HG03520 (cell line): ENCODE measurements at regions not wholly inside any gene's neighbourhood (a gene's known extent, or its start where the extent isn't known, plus 50 kb on each side); places are given as distances from the start of the nearest gene placed in this dataset.

Experiments
- ATAC-seq: cut with Tn5 transposase; IDR thresholded peaks from one replicate; pipeline ENCODE4 v1.9.1; 2021; ENCODE audit warnings: mild to moderate bottlenecking, moderate library complexity; ENCODE audit not compliant: unreplicated experiment

DNA sequence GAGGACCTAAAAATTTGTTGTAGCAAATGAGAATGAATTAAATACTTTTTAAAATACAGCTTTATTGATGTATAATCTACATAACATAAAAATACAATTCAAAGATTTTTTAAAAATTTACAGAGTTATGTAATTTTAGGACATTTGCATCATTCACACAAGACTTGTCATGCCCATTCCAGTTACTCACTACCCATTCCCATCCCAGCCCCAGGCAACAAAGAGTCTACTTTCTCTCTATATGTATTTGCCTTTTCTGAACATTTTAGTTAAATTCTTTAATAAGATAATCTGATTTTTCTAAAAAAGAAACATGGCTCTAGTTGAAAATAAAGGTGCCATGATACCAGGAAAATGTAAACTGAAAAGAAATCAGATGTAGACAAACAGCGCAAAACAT lies 354.2 kb downstream of the PMP22 start:
- no peak for ATAC-seq

DNA sequence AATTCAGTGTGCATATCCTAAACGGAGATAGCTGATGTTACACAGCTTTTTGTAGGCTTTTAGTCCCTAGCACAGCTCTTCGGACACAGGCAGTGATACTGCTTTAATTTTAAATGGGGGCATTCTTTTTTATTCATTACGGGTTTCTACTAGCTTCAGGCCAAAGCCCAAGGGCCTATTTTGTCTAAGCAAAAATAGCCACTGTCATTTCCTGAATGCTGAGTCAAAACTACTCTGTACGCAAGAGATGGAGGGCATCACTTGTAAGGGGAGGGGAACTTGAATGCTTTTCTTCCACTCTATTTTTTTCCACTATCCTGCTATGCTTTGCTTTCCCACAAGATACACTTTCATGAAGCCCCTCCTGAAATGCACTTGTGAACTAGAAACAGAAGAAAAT lies 360.7 kb downstream of the PMP22 start:
- no peak for ATAC-seq

GRCh38 chr17:14903854-14904253 lies 361.3 kb downstream of the PMP22 start:
- no peak for ATAC-seq

DNA sequence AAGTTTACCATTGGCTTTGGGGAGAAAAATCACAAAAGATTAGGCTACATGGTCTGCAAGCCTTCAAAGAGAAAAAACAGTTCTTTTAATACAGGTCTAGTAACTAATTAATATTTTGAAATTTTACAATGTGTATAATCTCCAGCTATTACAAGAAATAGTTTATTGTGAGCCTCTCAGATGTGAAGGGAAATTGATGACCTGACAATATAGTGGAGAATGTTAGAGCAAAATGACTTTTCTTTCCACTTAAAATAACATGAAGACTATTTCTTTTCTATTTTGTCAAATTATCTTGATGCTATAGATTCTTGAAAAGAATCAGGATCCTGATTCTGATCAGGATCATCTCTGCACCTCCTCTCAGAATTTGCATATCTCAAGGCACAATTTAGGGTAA lies 362.3 kb downstream of the PMP22 start:
- no peak for ATAC-seq

- no peak for ATAC-seq
These were observed 362.8 kb downstream of the PMP22 start for GRCh38 chr17:14902297-14902696.

GRCh38 chr17:14901376-14901775 lies 363.8 kb downstream of the PMP22 start:
- no peak for ATAC-seq

DNA sequence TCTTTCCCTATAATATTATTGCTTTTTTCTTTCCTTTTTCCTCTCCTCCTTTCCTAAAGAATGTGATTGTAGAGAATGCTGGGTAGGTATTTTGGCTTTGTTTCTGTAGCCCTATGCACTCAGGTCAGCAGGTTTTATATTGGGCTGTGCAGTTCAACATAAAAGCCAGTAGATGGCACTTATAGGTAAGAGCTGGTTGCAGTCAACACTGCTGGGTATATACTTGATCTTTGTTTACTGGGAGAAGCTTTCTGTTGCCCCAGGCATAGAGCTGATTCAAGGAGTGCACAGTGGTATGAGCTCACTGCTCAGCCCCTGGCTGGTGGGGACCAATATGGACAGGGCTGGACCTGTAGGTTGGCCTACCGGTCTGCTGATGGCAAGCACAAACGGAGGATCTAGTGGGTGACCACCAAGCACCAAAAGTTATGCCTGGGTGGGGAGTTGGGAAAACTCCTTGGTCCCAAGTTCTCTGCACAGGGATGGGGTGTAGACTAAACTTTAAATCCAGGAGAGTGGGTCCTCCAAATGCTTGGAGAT lies 378.9 kb downstream of the PMP22 start:
- no peak for ATAC-seq

- no peak for ATAC-seq
These were observed 383.0 kb downstream of the PMP22 start for GRCh38 chr17:14882131-14882530.

DNA sequence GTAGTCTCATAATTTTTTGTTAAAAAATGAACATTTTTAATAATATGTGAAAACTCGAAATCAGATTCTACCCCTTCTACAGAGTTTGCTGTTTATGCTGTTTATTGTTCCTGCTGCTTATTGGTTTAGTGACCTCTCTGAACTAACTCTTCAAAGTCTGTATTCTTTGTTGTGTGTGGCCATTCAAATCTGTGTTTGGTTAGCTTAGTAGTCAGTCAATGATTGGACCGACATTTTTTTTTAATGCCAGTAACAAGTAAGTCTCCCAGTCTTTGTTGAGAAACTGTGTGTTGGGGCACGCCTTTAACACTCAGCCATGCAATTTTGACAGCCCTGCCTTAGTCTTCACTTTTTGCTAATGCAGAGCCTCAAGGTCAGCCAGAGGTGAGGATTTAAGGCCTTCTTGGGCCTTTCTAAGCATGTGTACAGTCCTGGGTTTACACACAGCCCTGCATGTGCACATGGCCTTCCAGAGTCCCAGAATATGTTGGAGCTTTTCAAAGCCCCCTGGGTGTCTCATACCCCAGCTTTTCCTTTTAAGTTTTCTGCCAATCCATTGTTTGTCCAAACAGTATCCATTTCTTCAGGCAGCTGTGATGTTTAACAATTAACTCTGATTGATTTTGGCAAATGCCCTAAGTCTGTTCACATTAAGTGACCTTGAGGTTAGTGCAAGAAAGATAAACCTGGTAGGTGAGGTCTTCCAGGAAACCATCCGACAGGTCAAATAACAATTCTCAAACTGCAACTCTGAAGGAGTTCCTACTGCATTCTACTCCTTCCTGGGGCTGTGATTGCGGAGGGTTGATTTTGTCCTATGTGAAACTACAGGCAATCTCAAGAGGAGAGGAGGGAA lies 389.3 kb downstream of the PMP22 start:
- no peak for ATAC-seq

- ATAC-seq, result no peak
These were observed 391.1 kb downstream of the PMP22 start for GRCh38 chr17:14873996-14874395.

DNA sequence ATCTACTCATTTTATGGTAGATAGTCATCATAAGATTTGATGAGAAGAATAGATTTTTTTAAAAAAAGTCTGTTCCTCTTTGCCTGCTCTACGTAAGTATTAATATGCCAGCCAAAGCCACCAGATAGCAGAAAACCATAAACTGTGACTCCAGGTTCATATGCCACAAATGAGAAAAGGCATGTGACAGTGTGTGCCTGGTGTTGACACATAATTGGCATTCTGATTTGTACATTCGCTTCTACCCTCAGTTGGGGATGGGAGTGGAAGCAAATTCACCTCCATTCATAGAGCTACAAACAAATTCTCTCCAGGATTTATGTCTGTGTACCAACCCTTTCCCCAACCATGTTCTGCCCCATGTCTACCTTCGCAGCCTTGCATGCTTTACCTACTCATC lies 391.6 kb downstream of the PMP22 start:
- no peak for ATAC-seq

GRCh38 chr17:14871921-14872320 lies 393.2 kb downstream of the PMP22 start:
- no peak for ATAC-seq

DNA sequence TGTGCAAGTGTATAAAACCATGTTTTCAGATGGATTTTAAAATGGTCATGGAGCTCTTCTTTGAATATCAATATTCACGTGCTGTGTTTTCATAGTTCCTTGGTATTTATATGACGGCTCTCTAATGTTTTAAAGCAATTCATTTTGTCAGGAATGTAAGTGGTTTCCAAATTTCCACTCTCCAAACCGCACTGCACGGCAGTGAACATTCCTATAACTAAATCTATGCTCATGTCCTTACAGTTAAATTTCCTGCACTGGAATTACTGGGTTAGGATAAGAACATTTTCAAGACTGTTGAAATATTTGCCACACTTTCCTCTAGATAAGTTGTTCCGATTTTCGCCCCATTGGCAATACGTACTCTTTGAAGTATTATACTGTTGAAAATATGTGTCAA lies 398.9 kb downstream of the PMP22 start:
- no peak for ATAC-seq

GRCh38 chr17:14864127-14864526 lies 401.0 kb downstream of the PMP22 start:
- ATAC-seq, result no peak

DNA sequence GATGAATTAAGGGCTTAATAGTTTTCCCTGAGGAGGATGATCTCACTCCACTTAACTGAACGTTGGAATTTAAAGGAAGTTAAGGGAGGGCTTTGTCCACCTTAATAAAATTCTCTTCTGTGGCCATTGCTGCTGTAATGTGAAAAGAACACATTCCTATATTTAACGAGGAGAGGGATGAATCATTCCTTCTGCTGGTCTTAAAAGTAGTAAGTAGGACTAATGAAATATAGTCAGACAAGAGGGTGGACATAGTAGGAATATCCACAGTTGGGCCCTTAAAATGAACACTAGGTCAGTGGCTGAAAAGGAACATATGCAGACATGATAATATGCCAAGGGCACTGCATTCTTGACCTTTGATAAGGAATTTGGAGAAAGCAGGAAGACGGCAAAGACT lies 405.6 kb downstream of the PMP22 start:
- no peak for ATAC-seq

DNA sequence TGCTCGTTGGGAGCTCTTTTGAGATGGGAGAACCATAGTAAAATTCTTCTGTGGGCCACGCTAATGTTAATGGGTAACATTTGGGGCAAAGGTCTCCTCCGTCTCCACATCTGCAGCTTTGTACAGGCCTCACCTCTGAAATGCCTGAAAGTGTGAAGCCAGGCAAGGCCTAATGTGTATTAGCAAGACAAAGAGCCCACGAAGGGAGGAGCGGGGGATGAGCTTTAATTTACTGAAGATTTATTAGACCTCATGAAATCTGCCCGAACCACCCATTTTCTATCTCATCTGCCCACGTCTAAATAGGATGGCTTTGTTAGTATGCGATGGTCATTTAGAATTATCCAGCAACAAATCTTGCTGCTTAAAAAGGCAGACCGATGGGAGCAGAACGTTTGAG lies 408.9 kb downstream of the PMP22 start:
- no peak for ATAC-seq

DNA sequence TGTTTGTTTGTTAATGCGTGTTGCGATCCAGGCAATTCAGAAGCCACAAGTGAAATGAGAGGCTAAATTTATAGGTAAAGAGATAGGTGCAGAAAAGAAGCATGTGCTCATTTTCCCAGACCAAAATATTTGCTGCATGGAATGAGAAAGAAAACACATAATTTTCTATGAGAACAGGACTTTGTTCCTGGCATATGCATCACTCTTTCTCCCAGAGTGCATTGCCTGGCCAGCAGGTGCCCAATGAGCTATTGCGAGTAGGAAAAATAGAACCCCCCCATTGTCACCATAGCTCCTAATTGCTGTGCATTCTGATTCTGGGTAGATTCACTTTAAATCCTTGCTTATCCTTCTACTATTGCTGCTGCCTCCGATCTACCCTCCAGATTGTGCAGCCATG lies 410.4 kb downstream of the PMP22 start:
- ATAC-seq, result no peak

DNA sequence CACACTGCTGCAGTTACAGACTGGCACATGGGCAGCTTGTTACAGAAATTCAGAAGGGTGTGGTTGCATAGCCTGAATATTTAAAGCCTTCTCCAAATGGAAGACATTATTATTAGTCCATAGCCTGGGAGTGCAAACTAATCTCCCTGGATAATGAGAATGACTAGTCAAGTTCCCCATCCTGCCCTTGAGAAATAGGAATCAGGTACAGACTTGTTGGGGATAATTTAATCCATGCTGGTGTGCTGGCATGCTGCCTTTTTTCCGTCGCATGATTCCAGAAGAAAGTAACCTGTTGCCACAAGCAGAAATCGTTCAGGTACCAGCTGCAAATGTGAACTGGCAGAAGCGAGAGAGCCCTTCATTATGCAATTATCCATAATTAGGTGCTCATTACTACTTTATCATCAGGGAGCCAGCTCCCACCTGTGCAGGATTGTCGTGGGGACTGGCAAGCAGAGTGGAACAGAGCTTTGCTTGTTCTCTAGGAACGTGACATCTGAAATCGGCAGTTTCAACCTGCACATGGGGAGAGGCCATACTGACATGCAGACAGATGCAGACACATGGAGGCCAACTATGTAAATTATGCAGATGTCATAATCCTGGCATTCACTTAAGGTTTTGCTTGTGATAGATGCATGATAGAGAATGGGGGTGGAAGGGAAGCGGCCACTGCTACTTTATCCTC lies 419.4 kb downstream of the PMP22 start:
- ATAC-seq, result no peak

GRCh38 chr17:14843086-14843795 lies 421.9 kb downstream of the PMP22 start:
- no peak for ATAC-seq

GRCh38 chr17:14840616-14841231 lies 424.4 kb downstream of the PMP22 start:
- no peak for ATAC-seq

DNA sequence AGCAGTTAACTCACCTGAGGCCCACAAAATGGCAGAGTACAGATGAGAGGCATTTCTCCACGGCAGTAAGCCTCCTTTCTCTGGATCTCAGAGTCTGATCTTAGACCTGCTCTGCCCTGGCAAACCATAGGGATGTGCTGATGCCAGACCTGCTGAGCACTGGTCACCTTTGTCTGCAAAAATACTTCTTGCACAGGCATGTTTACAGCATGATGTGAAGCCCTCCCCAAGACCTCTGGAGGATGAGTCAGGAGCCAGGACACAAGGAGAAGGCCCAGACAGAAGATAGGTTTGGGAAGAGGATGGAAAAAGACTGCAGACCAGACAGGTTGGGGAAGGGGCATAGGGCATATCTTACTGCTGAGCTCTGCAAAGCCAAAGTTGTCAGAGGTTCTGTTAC lies 426.6 kb downstream of the PMP22 start:
- ATAC-seq, result no peak
